Bronchial epithelial cell (primary cell): ENCODE measurements at regions not wholly inside any gene's neighbourhood (a gene's known extent, or its start where the extent isn't known, plus 50 kb on each side); places are given as distances from the start of the nearest gene placed in this dataset.

ENCODE experiments used
- DNase-seq: peaks from one replicate; pipeline ENCODE4 v3.0.0-alpha.2; 2010; ENCODE audit warnings: low read depth
- FAIRE-seq: peaks from 2 replicates; lab custom pipeline; 2011; peaks lifted over from hg19 to GRCh38; lab: Jason Lieb, UNC
- H3K27me3 ChIP-seq: 2 replicates; pipeline ENCODE4 v1.5.1; 2011; ENCODE audit warnings: low read length; ENCODE audit not compliant: control insufficient read depth, insufficient read depth
- H3K36me3 ChIP-seq: 2 replicates; pipeline ENCODE4 v1.5.1; 2011; ENCODE audit warnings: low read length; ENCODE audit not compliant: control insufficient read depth, insufficient read depth
- H3K4me3 ChIP-seq: 2 replicates; pipeline ENCODE4 v1.5.1; 2011; ENCODE audit warnings: mild to moderate bottlenecking, low read depth, low read length, control low read depth
- CTCF ChIP-seq: IDR thresholded peaks from 2 replicates; pipeline ENCODE4 v1.5.1; 2011; ENCODE audit warnings: mild to moderate bottlenecking, moderate library complexity, low read length, control low read depth, inconsistent platforms; ENCODE audit not compliant: insufficient read depth, severe bottlenecking

GRCh38 chr4:52187603-52188002, 136.5 kb downstream of the SPATA18 start:
- no peaks in the 10 kb centered on the region for H3K27me3 ChIP-seq
- no peak overlapping the region for H3K4me3 ChIP-seq
- no peaks in the 10 kb centered on the region for H3K36me3 ChIP-seq
- TF ChIP-seq CTCF, result no peak
- DNase-seq (no peak), FAIRE-seq (no peak)

- TF ChIP-seq CTCF, result no peak
- Histone ChIP-seq H3K36me3 (no peaks in the 10 kb centered on the region), H3K27me3 (no peaks in the 10 kb centered on the region), H3K4me3 (no peak overlapping the region)
- FAIRE-seq (no peak), DNase-seq (no peak)
Observed at GRCh38 chr4:52192001-52192400, 140.9 kb downstream of the SPATA18 start.

GRCh38 chr4:52192721-52193135, 141.6 kb downstream of the SPATA18 start:
- TF ChIP-seq CTCF, result no peak
- no peak for FAIRE-seq

GRCh38 chr4:52195869-52196268, 144.8 kb downstream of the SPATA18 start:
- Histone ChIP-seq H3K4me3 (no peak overlapping the region), H3K36me3 (no peaks in the 10 kb centered on the region), H3K27me3 (no peaks in the 10 kb centered on the region)
- FAIRE-seq, result no peak
- TF ChIP-seq CTCF, result no peak
- DNase-seq, result no peak

More at GRCh38 chr4:52192721-52193135, 141.6 kb downstream of the SPATA18 start:
- Histone ChIP-seq H3K27me3 (no peaks in the 10 kb centered on the region), H3K4me3 (no peak overlapping the region), H3K36me3 (no peaks in the 10 kb centered on the region)
- no peak for DNase-seq

GRCh38 chr4:52196606-52197130, 145.6 kb downstream of the SPATA18 start:
- H3K4me3 ChIP-seq, result no peak overlapping the region
- no peaks in the 10 kb centered on the region for H3K27me3 ChIP-seq
- DNase-seq, result no peak
- TF ChIP-seq CTCF, result no peak
- no peak for FAIRE-seq
- no peaks in the 10 kb centered on the region for H3K36me3 ChIP-seq

GRCh38 chr4:52197306-52197705, 146.2 kb downstream of the SPATA18 start:
- DNase-seq, result no peak
- no peaks in the 10 kb centered on the region for H3K36me3 ChIP-seq
- FAIRE-seq, result no peak
- no peak overlapping the region for H3K4me3 ChIP-seq
- TF ChIP-seq CTCF, result no peak
- no peaks in the 10 kb centered on the region for H3K27me3 ChIP-seq
